HCT116 (cell line): ENCODE measurements at regions not wholly inside any gene's neighbourhood (a gene's known extent, or its start where the extent isn't known, plus 50 kb on each side); places are given as distances from the start of the nearest gene placed in this dataset.

Experiments
- ATAC-seq: fragments of 200-7000 bp; cut with Tn5 transposase; 2 replicates; pipeline ENCODE4 v1.9.1; 2020; ENCODE audit warnings: mild to moderate bottlenecking, moderate library complexity
- BruUV-seq: library from RNA; stranded (reverse); fragments of 400-500 nt; replicated peaks from 2 replicates; lab custom pipeline; 2021; lab: Mats Ljungman, UMichigan
- CTCF ChIA-PET: fragments of 300-600 bp; sonication (Branson Sonifier 250); formaldehyde crosslinking; loops from one replicate; lab custom pipeline; 2021; ENCODE audit warnings: antibody characterized with exemption; lab: Charles Lee
- POLR2A ChIA-PET: fragments of 300-600, 350-600 bp; sonication (Branson Sonifier 250); formaldehyde crosslinking; loops from one replicate; lab custom pipeline; 2021; ENCODE audit warnings: antibody characterized with exemption; lab: Charles Lee
- RAD21 ChIA-PET, 2 experiments: fragments of 300-600 bp; sonication (Branson Sonifier 250); formaldehyde crosslinking; loops; one replicate each; lab custom pipeline; 2023; ENCODE audit warnings: low total read pairs in 2 of 2; ENCODE audit not compliant: uncharacterized antibody in 2 of 2, unreplicated experiment in 2 of 2, low non-redundant PET in 1 of 2; lab: Charles Lee
- DNase-seq: peaks from one replicate; pipeline ENCODE4 v3.0.0-alpha.2; 2010; ENCODE audit warnings: low read depth, low spot score
- H2AFZ ChIP-seq: fragments of 200-600 bp; shearing (Covaris generic), sonication (generic); 2 replicates; pipeline ENCODE4 v1.6.1; 2017; ENCODE audit warnings: low read depth, mixed run types, mixed read lengths, antibody characterized with exemption, low read length; ENCODE audit not compliant: poor library complexity, severe bottlenecking
- H3K27ac ChIP-seq: 2 replicates; pipeline ENCODE4 v1.5.1; 2012; ENCODE audit warnings: low read depth, low read length
- H3K27me3 ChIP-seq: fragments of 200-600 bp; sonication (generic); 2 replicates; pipeline ENCODE4 v1.6.1; 2016; ENCODE audit warnings: mixed run types, low read length, mixed read lengths; ENCODE audit not compliant: insufficient read depth
- H3K36me3 ChIP-seq, 2 experiments: fragments of 200-500 bp in 1 of 2; fragments of 200-600 bp in 1 of 2; sonication (Bioruptor generic) in 1 of 2; sonication (generic) in 1 of 2; 2 replicates each; pipeline versions ENCODE4 v1.5.1 to v1.6.1; 2014 to 2016; ENCODE audit warnings: low read length in 2 of 2, inconsistent platforms in 1 of 2, mixed read lengths in 1 of 2, mixed run types in 1 of 2; ENCODE audit not compliant: insufficient read depth in 2 of 2, control insufficient read depth in 1 of 2
- H3K4me1 ChIP-seq, 2 experiments: fragments of 200-600 bp in 1 of 2; sonication (generic) in 1 of 2; 2 replicates each; pipeline versions ENCODE4 v1.5.1 to v1.6.1; 2012 to 2017; ENCODE audit warnings: low read length in 2 of 2, inconsistent platforms in 1 of 2, mild to moderate bottlenecking in 1 of 2, mixed read lengths in 1 of 2, mixed run types in 1 of 2, moderate library complexity in 1 of 2; ENCODE audit not compliant: insufficient read depth in 2 of 2, control insufficient read depth in 1 of 2
- H3K4me2 ChIP-seq: fragments of 200-600 bp; sonication (generic); 2 replicates; pipeline ENCODE4 v1.6.1; 2017; ENCODE audit warnings: mixed run types, low read length, mixed read lengths
- H3K4me3 ChIP-seq, 2 experiments: fragments of 200-600 bp in 1 of 2; sonication (generic) in 1 of 2; replicated peaks in 1 of 2; 2 replicates each; pipeline ENCODE4 v1.5.1; 2011 to 2016; ENCODE audit warnings: low read length in 2 of 2, control low read depth in 1 of 2, low read depth in 1 of 2, mild to moderate bottlenecking in 1 of 2, mixed read lengths in 1 of 2, mixed run types in 1 of 2
- H3K79me2 ChIP-seq: fragments of 200-600 bp; sonication (generic); 2 replicates; pipeline ENCODE4 v1.6.1; 2017; ENCODE audit warnings: mild to moderate bottlenecking, mixed run types, low read length, moderate library complexity, mixed read lengths; ENCODE audit not compliant: insufficient read depth
- H3K9ac ChIP-seq: fragments of 200-600 bp; sonication (generic); 2 replicates; pipeline ENCODE4 v1.6.1; 2016; ENCODE audit warnings: low read length, mixed read lengths
- H3K9me2 ChIP-seq: fragments of 200-600 bp; sonication (generic), shearing (Covaris generic); 2 replicates; pipeline ENCODE4 v1.6.1; 2017; ENCODE audit warnings: mixed run types, mild to moderate bottlenecking, moderate library complexity; ENCODE audit not compliant: insufficient read depth
- H3K9me3 ChIP-seq, 2 experiments: fragments of 200-500 bp in 1 of 2; fragments of 200-600 bp in 1 of 2; sonication (Bioruptor generic) in 1 of 2; sonication (generic) in 1 of 2; 2 replicates each; pipeline ENCODE4 v1.6.1; 2014 to 2017; ENCODE audit warnings: low read length in 2 of 2, mixed read lengths in 2 of 2, inconsistent platforms in 1 of 2, low read depth in 1 of 2, mild to moderate bottlenecking in 1 of 2, mixed run types in 1 of 2, moderate library complexity in 1 of 2; ENCODE audit not compliant: control insufficient read depth in 1 of 2, insufficient read depth in 1 of 2
- H4K20me1 ChIP-seq: fragments of 200-600 bp; sonication (generic), shearing (Covaris generic); 2 replicates; pipeline ENCODE4 v1.6.1; 2017; ENCODE audit warnings: mixed run types, mild to moderate bottlenecking, moderate library complexity; ENCODE audit not compliant: insufficient read depth
- EZH2 ChIP-seq: fragments of 200-600 bp; sonication (generic); IDR thresholded peaks from 2 replicates; pipeline ENCODE4 v1.6.1; 2017; ENCODE audit warnings: antibody characterized with exemption, mixed run types
- EZH2phosphoT487 ChIP-seq: fragments of 200-600 bp; IDR thresholded peaks from 2 replicates; pipeline ENCODE4 v1.6.1; 2018; ENCODE audit warnings: antibody characterized with exemption, borderline replicate concordance
- POLR2AphosphoS5 ChIP-seq: IDR thresholded peaks from 2 replicates; pipeline ENCODE4 v1.6.1; 2011; ENCODE audit warnings: mild to moderate bottlenecking, low read depth, low read length, moderate library complexity
- REST ChIP-seq: IDR thresholded peaks from 2 replicates; pipeline ENCODE4 v1.6.1; 2012; ENCODE audit warnings: low read depth
- ZFX ChIP-seq: fragments of 450-650 bp; IDR thresholded peaks from 2 replicates; pipeline ENCODE4 v1.6.1; 2017
- ZNF274 ChIP-seq: fragments of 200-500 bp; sonication (Bioruptor generic); IDR thresholded peaks from 2 replicates; pipeline ENCODE4 v1.6.1; 2014; ENCODE audit warnings: mild to moderate bottlenecking, low read depth, low read length, inconsistent platforms
- intact Hi-C: fragments of 100-400 bp; cut with micrococcal nuclease; formaldehyde crosslinking; loops from 2 replicates; pipeline ENCODE4 v1.10.0; 2022

DNA sequence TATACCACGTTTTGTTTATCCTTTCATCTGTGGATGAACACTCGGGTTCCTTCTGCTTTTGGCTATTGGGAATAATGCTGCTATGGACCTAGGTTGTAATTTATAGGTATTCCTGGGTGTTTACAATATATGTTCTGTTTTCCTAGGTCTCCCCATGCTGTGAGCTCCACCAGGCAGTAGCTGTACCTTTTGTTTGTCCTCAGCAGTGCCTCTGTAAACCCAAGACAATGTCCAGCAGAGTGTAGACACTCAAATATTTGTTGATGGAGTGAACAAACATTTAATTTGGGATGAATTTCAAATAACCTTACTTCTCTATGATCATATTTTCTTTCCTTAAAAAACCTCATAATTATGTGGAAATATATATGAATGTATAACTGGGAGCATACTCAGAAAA, 259.5 kb upstream of the BOD1L1 start (continued):
- TF ChIP-seq REST (no peak), ZFX (no peak), ZNF274 (no peak), POLR2AphosphoS5 (no peak), EZH2phosphoT487 (no peak)
- TF ChIP-seq, all 23 proteins: peak for 0

- TF ChIP-seq EZH2 (no peak), ZFX (no peak), POLR2AphosphoS5 (no peak)
- Histone ChIP-seq H3K4me1 (no peaks in the 10 kb centered on the region; a peak in 1 of 4 replicates), H3K9me2 (no peaks in the 10 kb centered on the region), H3K36me3 (no peaks in the 10 kb centered on the region), H4K20me1 (no peaks in the 10 kb centered on the region), H3K9me3 (peaks cover 0 to 7% of the 10 kb centered on the region in 2 experiments; a peak in 1 of 4 replicates), H3K27me3 (no peaks in the 10 kb centered on the region), H3K4me2 (no peak overlapping the region), H2AFZ (no peak overlapping the region), H3K9ac (no peak overlapping the region), H3K4me3 (no peak overlapping the region), H3K79me2 (no peaks in the 10 kb centered on the region), H3K27ac (no peak overlapping the region)
- BruUV-seq, result no TSS peak
- ChIA-PET CTCF (no interaction called here), POLR2A (no interaction called here), RAD21 (no interaction called here)
- no peak for DNase-seq
- no peak for ATAC-seq
- intact Hi-C loops, result no loop called here
Measured at GRCh38 chr4:13888112-13888511, 260.6 kb upstream of the BOD1L1 start.
